ENCODE measurements at regions not wholly inside any gene's neighbourhood (a gene's known extent, or its start where the extent isn't known, plus 50 kb on each side); places are given as distances from the start of the nearest gene placed in this dataset.

- H4K20me1 ChIP-seq (ENCODE audit: insufficient read depth, low read length, poor library complexity, severe bottlenecking) = no peaks in the 10 kb centered on the region
- H3K9ac ChIP-seq (ENCODE audit: low read depth, low read length, poor library complexity, severe bottlenecking) = no peak overlapping the region
- H3K4me2 ChIP-seq (ENCODE audit: low read depth, low read length, poor library complexity, severe bottlenecking) = no peak overlapping the region
- no peaks in the 10 kb centered on the region for H3F3A ChIP-seq (ENCODE audit: low read depth)
- no peaks in the 10 kb centered on the region for H3K79me2 ChIP-seq (ENCODE audit: insufficient read depth, low read length)
- H3K36me3 ChIP-seq (ENCODE audit: insufficient read depth, low read length) = no peaks in the 10 kb centered on the region
- TF ChIP-seq EZH2phosphoT487 (IDR thresholded peaks at IDR 0.05; ENCODE audit: borderline replicate concordance) = no peak
- TF ChIP-seq, protein P1, sequence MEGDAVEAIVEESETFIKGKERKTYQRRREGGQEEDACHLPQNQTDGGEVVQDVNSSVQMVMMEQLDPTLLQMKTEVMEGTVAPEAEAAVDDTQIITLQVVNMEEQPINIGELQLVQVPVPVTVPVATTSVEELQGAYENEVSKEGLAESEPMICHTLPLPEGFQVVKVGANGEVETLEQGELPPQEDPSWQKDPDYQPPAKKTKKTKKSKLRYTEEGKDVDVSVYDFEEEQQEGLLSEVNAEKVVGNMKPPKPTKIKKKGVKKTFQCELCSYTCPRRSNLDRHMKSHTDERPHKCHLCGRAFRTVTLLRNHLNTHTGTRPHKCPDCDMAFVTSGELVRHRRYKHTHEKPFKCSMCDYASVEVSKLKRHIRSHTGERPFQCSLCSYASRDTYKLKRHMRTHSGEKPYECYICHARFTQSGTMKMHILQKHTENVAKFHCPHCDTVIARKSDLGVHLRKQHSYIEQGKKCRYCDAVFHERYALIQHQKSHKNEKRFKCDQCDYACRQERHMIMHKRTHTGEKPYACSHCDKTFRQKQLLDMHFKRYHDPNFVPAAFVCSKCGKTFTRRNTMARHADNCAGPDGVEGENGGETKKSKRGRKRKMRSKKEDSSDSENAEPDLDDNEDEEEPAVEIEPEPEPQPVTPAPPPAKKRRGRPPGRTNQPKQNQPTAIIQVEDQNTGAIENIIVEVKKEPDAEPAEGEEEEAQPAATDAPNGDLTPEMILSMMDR (conservative IDR thresholded peaks at IDR 0.05; ENCODE audit: low read length) = no peak
- H3K4me3 ChIP-seq (ENCODE audit: low read length, poor library complexity, severe bottlenecking) = no peak overlapping the region
- H3K4me1 ChIP-seq (ENCODE audit: insufficient read depth, low read length, poor library complexity, severe bottlenecking) = no peaks in the 10 kb centered on the region
- H3K9me3 ChIP-seq (ENCODE audit: insufficient read depth, low read depth, low read length) = no peaks in the 10 kb centered on the region
- H2AFZ ChIP-seq (ENCODE audit: low read length) = no peak overlapping the region
- H3K9me2 ChIP-seq (replicated peaks; ENCODE audit: low read depth, low read length) = no peaks in the 10 kb centered on the region
- H3K27me3 ChIP-seq (ENCODE audit: insufficient read depth, low read length, poor library complexity, severe bottlenecking) = no peaks in the 10 kb centered on the region
These were observed 197.0 kb downstream of the MZT1 start for GRCh38 chr13:72530471-72530870.

DNA sequence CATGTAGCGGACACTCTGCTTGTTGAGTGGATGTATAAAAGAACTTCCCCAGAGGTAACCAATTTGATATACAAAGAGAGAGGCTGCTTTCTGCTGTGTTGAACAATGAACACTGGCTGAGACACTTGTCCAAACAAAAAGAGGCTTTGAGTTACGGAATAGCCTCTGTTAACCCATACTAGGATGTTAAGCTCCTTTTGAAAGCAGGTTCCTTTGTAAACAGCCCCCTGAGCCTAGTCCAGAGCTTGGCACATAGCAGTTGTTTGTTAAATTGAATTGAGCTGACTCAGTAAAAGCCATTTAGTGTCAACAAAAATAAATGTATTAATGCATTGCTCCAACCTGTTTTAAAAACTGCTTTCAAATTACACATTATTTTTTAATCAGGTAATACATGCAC is 200.1 kb downstream of the MZT1 start:
- no peaks in the 10 kb centered on the region for H3K36me3 ChIP-seq (ENCODE audit: insufficient read depth, low read length)
- H3K4me1 ChIP-seq (ENCODE audit: insufficient read depth, low read length, poor library complexity, severe bottlenecking) = no peaks in the 10 kb centered on the region
- H3K4me3 ChIP-seq (ENCODE audit: low read length, poor library complexity, severe bottlenecking) = no peak overlapping the region
- no peaks in the 10 kb centered on the region for H4K20me1 ChIP-seq (ENCODE audit: insufficient read depth, low read length, poor library complexity, severe bottlenecking)
- no peaks in the 10 kb centered on the region for H3K79me2 ChIP-seq (ENCODE audit: insufficient read depth, low read length)
- no peak overlapping the region for H3K4me2 ChIP-seq (ENCODE audit: low read depth, low read length, poor library complexity, severe bottlenecking)
- H2AFZ ChIP-seq (ENCODE audit: low read length) = no peak overlapping the region
- no peaks in the 10 kb centered on the region for H3K9me2 ChIP-seq (replicated peaks; ENCODE audit: low read depth, low read length)
- no peaks in the 10 kb centered on the region for H3K27me3 ChIP-seq (ENCODE audit: insufficient read depth, low read length, poor library complexity, severe bottlenecking)
- H3F3A ChIP-seq (ENCODE audit: low read depth) = no peaks in the 10 kb centered on the region
- TF ChIP-seq, protein P1 (conservative IDR thresholded peaks at IDR 0.05; ENCODE audit: low read length) = no peak
- TF ChIP-seq EZH2phosphoT487 (IDR thresholded peaks at IDR 0.05; ENCODE audit: borderline replicate concordance) = no peak
- no peak overlapping the region for H3K9ac ChIP-seq (ENCODE audit: low read depth, low read length, poor library complexity, severe bottlenecking)
- H3K9me3 ChIP-seq (ENCODE audit: insufficient read depth, low read depth, low read length) = no peaks in the 10 kb centered on the region

DNA sequence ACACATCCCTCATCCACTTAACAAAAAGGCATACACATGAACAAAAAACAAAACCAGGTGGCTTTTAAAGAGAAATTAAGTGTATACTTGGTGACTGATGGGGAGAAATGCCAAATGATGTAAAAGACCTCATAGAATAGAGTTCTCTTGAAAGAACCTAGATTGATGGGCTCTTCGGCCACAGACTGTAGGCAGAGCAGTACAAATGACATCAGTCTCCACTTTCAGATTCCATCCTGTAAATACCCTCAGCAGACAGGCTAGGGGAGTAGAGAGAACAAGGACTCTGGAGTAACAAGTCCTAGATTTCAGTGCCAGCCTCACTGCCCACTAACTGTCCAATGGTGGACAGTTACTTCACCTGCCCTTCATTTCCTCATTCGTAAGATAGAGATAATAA is 203.8 kb downstream of the MZT1 start:
- Histone ChIP-seq H3K36me3 (ENCODE audit: insufficient read depth, low read length) (no peaks in the 10 kb centered on the region), H3K9ac (ENCODE audit: low read depth, low read length, poor library complexity, severe bottlenecking) (no peak overlapping the region), H3K9me2 (replicated peaks; ENCODE audit: low read depth, low read length) (no peaks in the 10 kb centered on the region), H3F3A (ENCODE audit: low read depth) (no peaks in the 10 kb centered on the region), H3K4me1 (ENCODE audit: insufficient read depth, low read length, poor library complexity, severe bottlenecking) (no peaks in the 10 kb centered on the region), H3K9me3 (ENCODE audit: insufficient read depth, low read depth, low read length) (no peaks in the 10 kb centered on the region), H3K27me3 (ENCODE audit: insufficient read depth, low read length, poor library complexity, severe bottlenecking) (no peaks in the 10 kb centered on the region), H3K4me2 (ENCODE audit: low read depth, low read length, poor library complexity, severe bottlenecking) (no peak overlapping the region), H2AFZ (ENCODE audit: low read length) (no peak overlapping the region), H3K79me2 (ENCODE audit: insufficient read depth, low read length) (no peaks in the 10 kb centered on the region), H3K4me3 (ENCODE audit: low read length, poor library complexity, severe bottlenecking) (no peak overlapping the region), H4K20me1 (ENCODE audit: insufficient read depth, low read length, poor library complexity, severe bottlenecking) (no peaks in the 10 kb centered on the region)
- TF ChIP-seq EZH2phosphoT487 (IDR thresholded peaks at IDR 0.05; ENCODE audit: borderline replicate concordance) = no peak
- TF ChIP-seq, protein P1 (conservative IDR thresholded peaks at IDR 0.05; ENCODE audit: low read length) = no peak

Measured in Loucy (cell line).